ENCODE measurements at regions not wholly inside any gene's neighbourhood (a gene's known extent, or its start where the extent isn't known, plus 50 kb on each side); places are given as distances from the start of the nearest gene placed in this dataset.

GRCh38 chr3:3516996-3517395 is 282.2 kb upstream of the LRRN1 start:
- no peaks in the 10 kb centered on the region for H3K79me2 ChIP-seq (ENCODE audit: control insufficient read depth in 1 of 2, insufficient read depth in 2 of 2, low read length in 2 of 2)
- no peaks in the 10 kb centered on the region; a peak in 1 of 4 replicates for H3K9me3 ChIP-seq (ENCODE audit: insufficient read depth in 2 of 2, low read depth in 1 of 2, low read length in 1 of 2)
- H2AK5ac ChIP-seq (ENCODE audit: low read depth, low read length), result no peak overlapping the region
- no peak overlapping the region for H2BK12ac ChIP-seq (ENCODE audit: low read depth, low read length)
- H3K27me3 ChIP-seq (replicated peaks in 1 of 4; ENCODE audit: control insufficient read depth in 3 of 4, extremely low read depth in 1 of 4, insufficient read depth in 3 of 4, low read length in 3 of 4), result no peaks in the 10 kb centered on the region
- H3K14ac ChIP-seq (ENCODE audit: insufficient read length), result no peak overlapping the region
- FAIRE-seq (no peak), DNase-seq (ENCODE audit: low read depth in 1 of 2, low spot score in 2 of 2) (no peak)
- H3K4me2 ChIP-seq (ENCODE audit: insufficient read depth in 1 of 2, low read depth in 2 of 2, low read length in 2 of 2), result no peak overlapping the region
- H3K79me1 ChIP-seq (ENCODE audit: low read depth, low read length), result no peaks in the 10 kb centered on the region
- H3K4me1 ChIP-seq (replicated peaks in 1 of 4; ENCODE audit: control insufficient read depth in 3 of 4, insufficient read depth in 4 of 4, low read length in 3 of 4), result peaks cover 0 to 3% (median under 1%) of the 10 kb centered on the region in 4 experiments; a peak in 1 of 7 replicates
- CTCF ChIA-PET (ENCODE audit: partially characterized antibody), result interaction anchor here (1.4 to 1.6 kb wide), 2 partner anchors 172 to 317 kb away, joined by 3 read pairs; no protein-coding TSS in a partner anchor
- no peak overlapping the region for H4K5ac ChIP-seq (ENCODE audit: insufficient read length, low read depth, low read length)
- no peak overlapping the region for H4K91ac ChIP-seq (replicated peaks; ENCODE audit: insufficient read length, low read length)
- H3K4ac ChIP-seq (replicated peaks; ENCODE audit: insufficient read length, low read depth, low read length), result no peak overlapping the region
- H4K20me1 ChIP-seq (replicated peaks in 1 of 2; ENCODE audit: control insufficient read depth in 1 of 2, insufficient read depth in 2 of 2, low read length in 2 of 2), result no peaks in the 10 kb centered on the region
- H2BK5ac ChIP-seq (ENCODE audit: low read depth, low read length), result no peak overlapping the region
- no peak overlapping the region for H2AFZ ChIP-seq (ENCODE audit: low read length)
- WGBS, 2 experiments (ENCODE audit: extremely low coverage in 1 of 2, insufficient coverage in 1 of 2, insufficient read length in 1 of 2, insufficient replicate concordance in 2 of 2, low coverage in 1 of 2, low lambda C conversion rate in 2 of 2, missing lambda C conversion rate in 1 of 2), result 91% methylated on average over 4 of the region's 4 CpGs; no CpG with 5 or more reads in 1 of the 2 experiments
- H3K27ac ChIP-seq (ENCODE audit: low read depth, low read length), result no peak overlapping the region
- no peak overlapping the region for H3K23ac ChIP-seq (ENCODE audit: insufficient read length)
- no peaks in the 10 kb centered on the region for H3K36me3 ChIP-seq (ENCODE audit: control insufficient read depth in 2 of 4, insufficient read depth in 4 of 4, low read length in 3 of 4)
- no peaks in the 10 kb centered on the region for H3K23me2 ChIP-seq (ENCODE audit: low read depth, low read length)
- POLR2A ChIA-PET (ENCODE audit: partially characterized antibody), result no interaction called here
- no peak overlapping the region for H2BK15ac ChIP-seq (ENCODE audit: low read length)
- no peak overlapping the region for H3K18ac ChIP-seq (ENCODE audit: extremely low read depth, low read length)
- H3K9ac ChIP-seq (replicated peaks in 1 of 4; ENCODE audit: extremely low read depth in 1 of 4, low read depth in 3 of 4, low read length in 3 of 4), result no peak overlapping the region
- no peak overlapping the region for H3K56ac ChIP-seq (replicated peaks; ENCODE audit: insufficient read length, low read depth, low read length)
- no peak overlapping the region for H2BK20ac ChIP-seq (ENCODE audit: low read length)
- H4K8ac ChIP-seq (ENCODE audit: extremely low read depth, insufficient read depth, low read length), result no peak overlapping the region
- no peak overlapping the region for H2BK120ac ChIP-seq (replicated peaks; ENCODE audit: low read depth, low read length)
- H3K4me3 ChIP-seq (ENCODE audit: extremely low read depth in 1 of 4, insufficient read depth in 2 of 4, low read depth in 3 of 4, low read length in 4 of 4), result no peak overlapping the region
- no peak for TF ChIP-seq TAF7 (optimal IDR thresholded peaks at IDR 0.05; ENCODE audit: borderline replicate concordance, low read depth, low read length)
- no peak for TF ChIP-seq KDM5A (IDR thresholded peaks at IDR 0.05; ENCODE audit: low read length)
- TF ChIP-seq EZH2 (IDR thresholded peaks at IDR 0.05; ENCODE audit: low read depth, low read length, severe bottlenecking), result no peak
- no peak for TF ChIP-seq RXRA (IDR thresholded peaks at IDR 0.05; ENCODE audit: insufficient read depth, low read depth, low read length)
- no peak for TF ChIP-seq ASH2L (IDR thresholded peaks at IDR 0.05; ENCODE audit: low read length)
- no peak for TF ChIP-seq POU5F1 (IDR thresholded peaks at IDR 0.05; ENCODE audit: low read depth, low read length)
- TF ChIP-seq POLR2AphosphoS5 (IDR thresholded peaks at IDR 0.05; ENCODE audit: low read depth, low read length), result no peak
- no peak for TF ChIP-seq TBP (IDR thresholded peaks at IDR 0.05; ENCODE audit: low read depth, low read length)
- no peak for TF ChIP-seq SIRT6 (IDR thresholded peaks at IDR 0.05; ENCODE audit: low read length)
- no peak for TF ChIP-seq E2F6 (IDR thresholded peaks at IDR 0.05)
- TF ChIP-seq EGR1 (IDR thresholded peaks at IDR 0.05; ENCODE audit: borderline replicate concordance, low read depth, low read length), result no peak

Data from H1 (cell line).